Fibroblast of skin of scalp (primary cell): ENCODE measurements at regions not wholly inside any gene's neighbourhood (a gene's known extent, or its start where the extent isn't known, plus 50 kb on each side); places are given as distances from the start of the nearest gene placed in this dataset.

ENCODE experiments used
- DNase-seq: peaks from one replicate; pipeline ENCODE4 v3.0.0-alpha.2; 2013

DNA sequence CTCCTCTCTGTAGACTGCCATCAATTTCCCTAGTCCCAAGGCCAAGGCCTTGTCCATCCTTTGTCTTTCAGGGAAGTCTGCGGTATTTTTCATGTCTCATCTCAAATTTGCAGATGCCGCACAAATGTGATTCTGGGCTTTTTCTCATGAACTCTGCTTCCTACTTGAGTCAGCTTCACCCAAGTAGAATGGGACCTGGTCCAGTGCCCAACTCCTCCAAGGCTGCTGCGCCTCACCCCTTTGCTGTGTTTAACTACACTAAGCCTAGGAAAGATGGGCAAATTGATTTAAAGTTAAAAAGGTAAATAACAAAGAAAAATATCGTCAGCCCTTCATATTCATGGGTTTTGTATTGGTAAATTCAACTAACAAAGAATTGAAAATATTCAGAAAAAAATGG is 1092.6 kb upstream of the AUTS2 start:
- no peak for DNase-seq

- DNase-seq, result no peak
These were observed 1090.6 kb upstream of the AUTS2 start for GRCh38 chr7:68507668-68508067.

GRCh38 chr7:68509054-68509453 is 1089.2 kb upstream of the AUTS2 start:
- DNase-seq, result no peak

DNA sequence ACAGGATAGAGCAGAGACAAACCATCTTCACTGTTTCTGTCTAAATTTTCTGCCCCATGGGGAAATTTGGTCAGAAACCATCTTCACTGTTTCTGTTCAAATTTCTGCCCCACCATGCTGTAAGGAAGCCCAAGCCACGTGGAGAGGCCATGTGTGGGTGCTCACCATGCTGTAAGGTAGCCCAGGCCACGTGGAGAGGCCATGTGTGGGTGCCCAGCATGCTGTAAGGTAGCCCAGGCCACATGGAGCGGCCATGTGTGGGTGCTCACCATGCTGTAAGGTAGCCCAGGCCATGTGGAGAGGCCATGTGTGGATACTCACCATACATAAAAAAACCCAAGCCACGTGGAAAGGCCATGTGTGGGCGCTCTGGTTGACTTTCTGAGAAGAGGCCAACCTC is 1088.7 kb upstream of the AUTS2 start:
- DNase-seq, result no peak

DNA sequence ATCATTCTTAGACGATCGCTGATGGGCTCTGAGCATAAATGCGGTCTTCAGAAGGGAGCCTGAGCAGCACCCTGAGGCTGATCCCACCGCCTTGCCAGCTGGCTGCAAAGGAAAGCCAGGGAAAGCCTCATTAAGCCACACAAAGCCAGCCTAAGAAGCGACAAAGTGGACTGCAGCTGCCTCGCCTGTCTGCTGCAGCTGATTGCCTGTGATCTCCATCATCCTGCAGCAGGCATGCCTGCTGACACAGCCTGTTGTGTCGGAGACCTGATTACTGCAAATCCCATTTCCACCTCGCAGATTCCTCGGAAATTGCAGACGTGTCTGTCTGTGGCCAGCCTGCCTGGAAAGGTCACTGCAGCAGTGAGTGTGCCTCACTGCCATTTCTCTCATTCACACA is 1087.0 kb upstream of the AUTS2 start:
- DNase-seq, result no peak

GRCh38 chr7:68512466-68512865 is 1085.8 kb upstream of the AUTS2 start:
- no peak for DNase-seq

DNA sequence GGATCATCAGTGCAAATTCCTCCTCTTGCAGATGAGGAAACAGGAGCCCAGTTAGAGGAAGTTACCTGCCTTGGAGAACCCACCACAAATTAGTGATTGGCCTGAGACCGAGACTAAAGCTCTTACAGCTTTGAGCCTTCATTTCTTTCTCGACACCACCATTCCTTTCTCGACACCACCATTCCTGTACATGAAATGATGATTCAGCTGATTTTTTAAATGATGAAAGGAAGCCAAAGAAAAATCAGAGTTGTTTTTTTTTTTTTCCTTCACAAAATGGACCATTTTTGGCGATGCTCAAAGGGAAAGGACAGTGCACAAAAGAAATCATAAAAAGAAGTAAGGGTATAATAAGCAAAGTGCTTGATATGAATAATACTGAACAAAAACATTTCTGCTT is 1080.2 kb upstream of the AUTS2 start:
- no peak for DNase-seq

DNA sequence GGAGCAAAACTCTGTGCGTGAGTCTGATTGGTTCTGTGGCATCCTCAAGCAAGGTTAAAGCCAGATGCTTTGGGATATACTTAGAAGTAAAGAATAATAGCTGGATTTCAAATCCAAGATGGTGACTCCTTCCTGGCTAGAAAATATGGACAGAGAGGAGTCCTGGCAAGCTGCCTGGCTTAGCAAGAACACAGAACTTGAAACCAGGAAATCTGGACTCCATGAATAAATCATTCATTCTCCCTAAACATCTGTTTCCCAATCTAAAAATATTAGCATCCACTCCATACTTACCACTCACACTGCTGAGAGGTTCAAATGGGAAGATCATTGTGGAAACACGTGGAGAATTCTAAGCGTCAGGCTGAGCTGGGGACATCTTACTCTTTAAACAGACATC is 1074.1 kb upstream of the AUTS2 start:
- no peak for DNase-seq

GRCh38 chr7:68529221-68529620 is 1069.1 kb upstream of the AUTS2 start:
- DNase-seq, result no peak

GRCh38 chr7:68535266-68535665 is 1063.0 kb upstream of the AUTS2 start:
- DNase-seq, result no peak

- no peak for DNase-seq
These were observed 1061.1 kb upstream of the AUTS2 start for GRCh38 chr7:68537051-68537773.

- no peak for DNase-seq
These were observed 1060.6 kb upstream of the AUTS2 start for GRCh38 chr7:68537774-68538071.

DNA sequence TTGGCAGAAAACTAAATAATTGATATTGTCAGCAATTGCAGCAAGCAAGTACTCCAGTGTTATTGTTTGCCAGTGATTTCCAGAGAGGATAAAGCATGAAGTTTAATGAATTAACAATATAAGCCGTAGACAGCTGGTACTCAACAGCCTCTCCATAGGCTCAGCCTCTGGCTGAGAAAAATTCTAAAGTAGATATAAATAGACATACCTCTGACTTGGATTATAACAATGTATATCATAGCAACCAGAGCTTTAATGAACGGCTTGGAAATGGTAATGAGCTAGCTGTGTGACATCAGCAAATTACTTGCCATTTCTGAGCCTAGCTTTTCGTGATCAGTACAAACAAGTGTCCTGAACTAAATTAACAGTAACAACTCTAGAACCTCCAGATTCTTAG is 1055.4 kb upstream of the AUTS2 start:
- no peak for DNase-seq

DNA sequence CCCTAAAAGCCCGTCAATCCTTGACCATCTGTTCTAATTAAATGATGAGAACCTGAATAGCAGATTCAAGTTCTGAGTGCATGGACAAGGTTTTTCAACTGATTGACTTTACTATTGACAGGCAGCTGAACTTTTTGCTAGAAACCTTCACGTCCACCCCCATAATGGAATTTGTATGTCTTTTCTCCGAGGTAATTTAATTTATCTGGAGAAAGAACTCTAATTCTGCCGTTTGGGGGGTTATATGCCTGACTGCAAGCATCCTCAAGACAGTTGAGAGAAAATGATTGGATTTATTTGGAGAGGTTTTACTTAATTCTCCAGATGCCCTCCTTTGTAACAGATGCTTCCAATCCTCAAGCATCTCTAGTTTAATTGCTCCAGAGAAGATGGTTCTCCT is 1053.4 kb upstream of the AUTS2 start:
- no peak for DNase-seq

GRCh38 chr7:68547181-68547580 is 1051.1 kb upstream of the AUTS2 start:
- DNase-seq, result peak; percentile 67

DNA sequence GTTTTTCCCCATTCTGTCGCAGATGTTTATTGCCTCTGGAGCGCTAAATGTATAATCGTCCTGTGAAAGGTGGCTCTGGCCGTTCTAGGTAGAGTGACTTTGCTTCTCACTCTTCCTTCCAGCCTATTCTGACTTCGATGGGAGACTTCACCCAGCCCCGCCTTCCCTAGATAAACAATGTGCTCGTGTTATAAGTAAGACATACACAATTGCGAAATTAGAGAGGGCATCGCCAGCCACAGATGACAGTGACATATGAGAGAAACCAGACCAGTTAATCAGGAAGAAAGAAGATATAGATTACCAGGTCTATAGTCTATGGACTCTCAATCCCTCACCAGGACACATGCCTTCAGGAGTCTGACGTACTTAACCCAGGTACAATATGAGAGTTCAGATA is 1050.5 kb upstream of the AUTS2 start:
- DNase-seq, result peak; percentile 6

DNA sequence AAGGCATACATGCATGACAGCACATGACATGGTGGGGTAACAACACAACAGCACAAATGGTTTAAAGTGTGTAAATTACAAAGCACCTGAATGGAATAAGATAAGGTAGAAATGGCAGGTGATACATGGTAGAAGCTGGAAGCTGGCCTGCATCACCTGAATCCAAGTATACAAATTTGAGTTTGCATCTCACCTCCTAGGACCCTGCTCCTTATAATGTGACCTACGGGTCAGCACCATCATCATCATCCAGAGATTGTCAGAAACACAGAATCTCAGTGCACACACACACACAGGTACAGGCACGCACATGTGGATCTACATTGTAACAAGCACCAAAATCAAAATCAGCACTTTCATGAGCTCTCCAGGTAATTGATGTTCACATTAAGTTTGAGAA is 1048.2 kb upstream of the AUTS2 start:
- no peak for DNase-seq

GRCh38 chr7:68550635-68551034 is 1047.6 kb upstream of the AUTS2 start:
- no peak for DNase-seq

DNA sequence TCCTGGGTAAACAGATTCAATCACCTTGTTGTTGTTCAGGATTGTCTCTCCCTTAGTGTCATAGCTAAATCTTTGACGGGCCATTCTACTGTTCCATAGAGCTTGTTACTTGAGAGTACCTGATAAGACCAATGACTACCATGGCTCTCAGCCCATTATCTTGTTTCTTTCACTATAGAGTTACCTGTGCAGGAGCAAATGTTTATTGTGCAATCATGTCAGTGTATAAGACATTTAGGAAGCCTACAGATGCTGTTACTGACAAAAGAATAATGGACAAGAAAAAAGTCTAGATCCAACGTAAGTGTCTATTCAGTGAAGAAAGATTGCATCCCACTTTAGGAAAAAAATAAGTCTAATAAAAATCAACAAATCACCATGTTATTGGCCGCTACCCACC is 1041.7 kb upstream of the AUTS2 start:
- no peak for DNase-seq

DNA sequence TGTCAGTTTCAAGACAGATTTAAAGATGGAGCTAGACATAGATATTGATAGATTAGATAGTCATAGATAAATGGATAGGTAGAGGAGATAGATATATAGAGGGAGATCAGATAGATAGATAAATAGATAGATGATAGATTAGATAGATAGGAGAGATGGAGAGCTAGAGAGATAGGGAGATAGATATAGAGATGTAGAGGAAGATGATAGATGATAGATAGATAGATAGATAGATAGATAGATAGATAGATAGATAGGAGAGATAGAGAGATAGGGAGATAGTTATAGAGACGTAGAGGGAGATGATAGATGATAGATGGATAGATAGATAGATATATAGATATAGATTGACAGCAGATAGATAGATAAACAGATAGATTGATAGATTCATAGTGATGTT is 1038.8 kb upstream of the AUTS2 start:
- no peak for DNase-seq

GRCh38 chr7:68562323-68562899 is 1035.9 kb upstream of the AUTS2 start:
- no peak for DNase-seq

GRCh38 chr7:68564306-68565135 is 1033.8 kb upstream of the AUTS2 start:
- DNase-seq, result peak; percentile 9

DNA sequence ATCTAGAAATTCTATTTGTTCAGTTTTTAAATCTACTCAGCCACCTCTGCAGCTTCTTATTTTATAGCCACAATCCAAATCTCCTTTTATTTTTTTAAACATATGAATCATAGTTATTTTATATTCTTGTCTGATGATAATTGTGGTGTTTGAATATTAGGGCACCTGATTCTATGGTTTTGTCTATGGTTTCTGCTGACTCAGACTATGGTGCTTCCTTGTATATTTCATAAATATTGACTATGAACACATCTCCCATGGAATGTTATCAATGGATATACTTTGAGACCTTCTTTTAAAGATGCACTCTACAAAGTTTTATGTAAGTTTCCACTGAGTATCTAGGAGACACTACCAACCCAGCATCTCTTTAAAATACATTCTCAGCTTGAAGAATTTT is 1027.0 kb upstream of the AUTS2 start:
- DNase-seq, result no peak
